ENCODE measurements at regions not wholly inside any gene's neighbourhood (a gene's known extent, or its start where the extent isn't known, plus 50 kb on each side); places are given as distances from the start of the nearest gene placed in this dataset.

- no peak for DNase-seq
These were observed 115.5 kb downstream of the PAPOLA start for GRCh38 chr14:96617635-96618034.

GRCh38 chr14:96622926-96623325 is 120.7 kb downstream of the PAPOLA start:
- no peak for DNase-seq

- DNase-seq = no peak
These were observed 121.7 kb downstream of the PAPOLA start for GRCh38 chr14:96623676-96624484.

- no peak for DNase-seq
These were observed 122.7 kb downstream of the PAPOLA start for GRCh38 chr14:96624661-96625425.

- DNase-seq = no peak
These were observed 123.3 kb downstream of the PAPOLA start for GRCh38 chr14:96625426-96625985.

DNA sequence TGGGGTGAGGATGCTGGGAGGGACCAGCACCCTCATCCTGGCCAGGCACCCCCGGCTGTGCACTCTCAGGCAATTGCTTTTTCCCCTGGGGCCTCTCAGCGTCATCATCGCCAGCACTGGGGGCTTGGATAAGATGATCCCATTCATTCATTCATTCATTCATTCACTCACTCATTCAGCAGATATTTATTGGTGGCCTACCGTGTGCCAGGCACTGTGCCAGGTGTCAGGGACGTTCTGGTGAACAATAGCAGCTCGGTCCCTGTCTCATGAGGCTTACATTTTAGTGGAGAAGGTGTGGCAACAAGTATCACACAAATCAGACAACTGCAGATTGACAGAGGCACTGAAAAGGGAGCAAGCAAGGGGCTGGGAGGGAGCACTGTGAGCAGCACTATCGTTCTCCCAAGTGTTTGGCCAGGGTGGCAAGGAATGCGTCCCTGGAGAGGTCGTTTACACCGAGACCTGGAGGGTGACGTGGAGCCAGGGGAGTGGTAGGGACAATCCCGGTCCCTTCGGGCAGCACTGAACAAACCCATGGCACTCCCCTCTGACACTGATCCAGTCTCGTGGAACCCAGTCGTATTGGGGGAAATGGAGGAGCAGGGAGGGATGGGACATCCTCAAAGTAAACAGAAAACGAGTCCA is 124.1 kb downstream of the PAPOLA start:
- DNase-seq = no peak

DNA sequence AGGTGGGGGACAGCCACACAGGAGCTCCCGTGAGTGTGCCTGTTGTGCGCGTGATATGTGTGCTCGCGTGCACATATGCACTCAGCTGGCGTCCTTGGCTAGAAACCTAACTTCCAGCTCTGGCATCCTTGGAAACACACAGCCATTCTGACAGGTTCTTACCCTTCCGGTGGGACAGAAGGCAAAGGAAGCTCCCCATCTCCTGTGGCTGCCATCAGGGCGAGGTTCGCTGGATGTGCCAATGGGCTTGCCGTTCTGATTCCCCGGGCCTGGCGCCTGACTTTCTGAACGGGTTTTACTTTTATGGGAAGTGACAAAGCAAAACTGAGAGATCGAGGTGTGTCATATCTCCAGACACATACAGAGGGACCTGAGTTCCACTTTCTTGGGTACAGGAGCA is 124.7 kb downstream of the PAPOLA start:
- DNase-seq = no peak

DNA sequence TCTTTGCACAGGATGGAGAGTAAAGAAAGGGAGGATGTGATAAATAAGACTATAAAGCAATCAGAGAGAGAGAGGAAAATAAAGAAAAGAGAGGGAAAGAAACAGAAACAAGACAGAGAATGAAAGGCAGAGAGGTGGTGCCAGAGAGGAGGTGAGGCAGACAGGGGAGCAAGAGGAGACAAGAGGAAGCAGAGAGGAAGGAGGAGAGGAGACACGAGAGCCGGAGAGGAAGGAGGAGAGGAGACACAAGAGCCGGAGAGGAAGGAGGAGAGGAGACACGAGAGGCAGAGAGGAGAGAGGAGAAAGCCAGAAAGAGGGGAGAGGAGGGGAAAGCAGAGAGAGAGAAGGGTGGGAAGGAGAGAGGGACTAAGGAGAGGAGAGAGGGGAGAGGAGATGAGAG is 125.2 kb downstream of the PAPOLA start:
- DNase-seq = no peak

GRCh38 chr14:96627811-96628775 is 125.9 kb downstream of the PAPOLA start:
- no peak for DNase-seq

- no peak for DNase-seq
These were observed 126.9 kb downstream of the PAPOLA start for GRCh38 chr14:96629082-96629481.

- no peak for DNase-seq
These were observed 127.5 kb downstream of the PAPOLA start for GRCh38 chr14:96629558-96630222.

- no peak for DNase-seq
These were observed 128.1 kb downstream of the PAPOLA start for GRCh38 chr14:96630281-96630680.

DNA sequence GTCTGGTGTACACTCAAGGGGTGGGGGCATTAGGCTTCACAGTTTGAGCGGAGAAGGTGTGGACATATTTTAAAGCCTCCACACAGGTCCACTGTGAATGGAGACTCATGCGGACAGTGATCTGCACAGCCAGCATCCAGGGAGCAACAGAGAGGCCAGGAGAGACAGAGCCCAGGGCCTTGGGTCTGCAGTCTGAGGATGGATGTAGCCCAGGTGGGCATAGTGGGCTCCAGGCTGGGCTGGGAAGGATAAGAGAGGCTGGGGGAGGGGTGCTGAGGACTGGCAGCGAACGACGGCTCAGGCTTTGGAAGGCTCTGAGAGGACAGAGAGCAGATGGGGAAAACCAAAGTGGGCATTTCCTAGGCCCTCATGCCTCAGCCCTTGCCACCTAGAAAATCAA is 128.8 kb downstream of the PAPOLA start:
- no peak for DNase-seq

- DNase-seq = no peak
These were observed 129.6 kb downstream of the PAPOLA start for GRCh38 chr14:96631621-96632362.

- DNase-seq = no peak
These were observed 130.2 kb downstream of the PAPOLA start for GRCh38 chr14:96632363-96632758.

DNA sequence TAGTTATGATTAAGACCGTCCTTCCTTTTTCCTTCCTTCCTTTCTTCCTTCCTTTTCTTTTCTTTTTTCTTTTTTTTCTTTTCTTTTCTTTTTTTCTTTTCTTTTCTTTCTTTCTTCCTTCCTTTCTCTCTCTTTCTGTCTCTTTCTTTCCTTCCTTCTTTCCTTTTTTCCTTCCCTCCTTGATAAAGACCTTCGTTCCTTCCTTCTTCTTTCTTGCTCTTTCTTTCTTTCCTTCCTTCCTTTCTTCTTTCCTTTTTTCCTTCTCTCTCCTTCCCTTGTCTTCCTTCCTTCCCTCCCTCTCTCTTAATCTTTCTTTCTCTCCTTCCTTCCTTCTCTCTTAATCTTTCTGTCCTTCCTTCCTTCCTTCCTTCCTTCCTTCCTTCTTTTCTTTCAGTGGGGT is 130.9 kb downstream of the PAPOLA start:
- DNase-seq = no peak

DNA sequence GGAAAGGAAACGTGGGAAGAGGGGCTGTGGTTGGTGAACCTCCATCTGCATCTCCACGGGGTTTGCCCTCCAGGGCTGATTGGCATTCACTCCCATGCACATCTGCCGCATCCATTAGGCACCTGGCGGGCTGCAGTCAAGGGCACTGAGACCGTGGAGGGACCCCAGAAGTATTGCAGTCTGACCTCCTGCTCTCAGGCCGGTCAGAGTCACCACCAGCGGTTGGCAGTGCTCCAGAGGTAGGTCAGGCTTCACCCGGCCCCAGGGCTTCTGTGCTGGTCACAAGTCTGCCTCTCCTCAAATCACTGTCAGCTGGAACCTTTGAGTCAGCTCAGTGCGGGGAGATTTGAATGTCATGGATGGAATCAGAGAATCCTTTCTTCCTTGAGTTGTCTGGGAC is 132.3 kb downstream of the PAPOLA start:
- no peak for DNase-seq

DNA sequence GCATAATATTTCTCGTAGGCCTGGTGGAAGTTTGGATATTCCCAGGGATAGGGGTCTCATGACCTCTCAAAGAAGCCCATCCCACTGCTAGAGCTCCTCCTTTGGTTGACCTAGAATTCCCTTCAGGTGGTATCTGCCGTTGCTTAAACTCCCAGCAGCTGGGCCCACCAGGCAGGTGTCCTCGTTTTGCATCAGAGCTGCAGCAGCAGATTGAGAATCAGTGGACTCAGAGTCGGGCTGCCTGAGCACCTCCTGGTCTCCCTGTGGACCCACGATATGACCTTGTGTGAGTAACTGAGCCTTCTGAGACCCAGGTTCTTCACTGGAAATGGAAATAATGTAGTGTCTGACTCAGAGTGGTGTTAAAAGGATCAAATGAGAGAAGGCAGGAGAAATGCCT is 132.7 kb downstream of the PAPOLA start:
- no peak for DNase-seq

GRCh38 chr14:96635850-96636249 is 133.7 kb downstream of the PAPOLA start:
- no peak for DNase-seq

DNA sequence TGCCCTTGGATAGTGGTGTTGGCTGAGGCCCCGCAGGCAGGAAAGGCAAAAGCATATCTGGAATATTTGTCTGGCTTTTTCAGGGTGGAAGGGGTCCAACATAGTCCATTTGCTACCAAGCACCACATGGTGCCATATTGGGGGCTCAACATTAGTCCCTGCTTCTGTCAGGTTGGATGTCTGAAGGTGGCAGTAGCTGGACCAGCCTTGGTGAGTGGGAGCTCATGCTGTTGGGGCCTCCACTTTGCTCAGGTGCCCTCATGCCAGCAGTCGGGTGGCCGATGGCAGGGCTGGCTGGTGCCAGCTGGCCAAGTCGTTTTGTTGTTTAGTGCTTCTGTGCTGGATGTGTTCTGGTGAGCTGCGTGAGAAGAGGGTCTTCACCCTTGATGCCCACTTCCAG is 135.3 kb downstream of the PAPOLA start:
- no peak for DNase-seq
